Activated CD4-positive, alpha-beta memory T cell treated with anti-CD3 and anti-CD28 coated beads, Interleukin-2, amount 10 ng/mL, durations not matched to agents 7 days and 5 days (primary cell): ENCODE measurements at regions not wholly inside any gene's neighbourhood (a gene's known extent, or its start where the extent isn't known, plus 50 kb on each side); places are given as distances from the start of the nearest gene placed in this dataset.
A peak's percentile ranks its signal among the peaks of the same experiment; 100 is the strongest.
"Not testable (repeated sequence)": the region's sequence is repeated elsewhere in the genome, so short reads cannot be mapped to it uniquely, and the experiment has no call there.

Experiments used
- CTCF ChIA-PET: fragments of 350-600 bp; sonication (Branson Sonifier 250); formaldehyde crosslinking; loops from one replicate; lab custom pipeline; 2021; ENCODE audit warnings: antibody characterized with exemption, inconsistent platforms; lab: Charles Lee
- POLR2A ChIA-PET: fragments of 350-600 bp; sonication (Branson Sonifier 250); formaldehyde crosslinking; loops from one replicate; lab custom pipeline; 2021; ENCODE audit warnings: antibody characterized with exemption; lab: Charles Lee
- DNase-seq: peaks from one replicate; pipeline ENCODE4 v3.0.0-alpha.2; 2020
- H3K27ac Mint-ChIP-seq: one replicate; pipeline ENCODE4 v1.8.0; 2021; ENCODE audit warnings: mild to moderate bottlenecking, mixed read lengths
- H3K27me3 Mint-ChIP-seq: one replicate; pipeline ENCODE4 v1.8.0; 2021; ENCODE audit warnings: mixed read lengths
- H3K36me3 Mint-ChIP-seq: one replicate; pipeline ENCODE4 v1.8.0; 2021; ENCODE audit warnings: low read depth, mixed read lengths
- H3K4me1 Mint-ChIP-seq: one replicate; pipeline ENCODE4 v1.8.0; 2021; ENCODE audit warnings: mixed read lengths
- H3K4me3 Mint-ChIP-seq: one replicate; pipeline ENCODE4 v1.8.0; 2021; ENCODE audit warnings: mild to moderate bottlenecking, mixed read lengths
- H3K9me3 Mint-ChIP-seq: one replicate; pipeline ENCODE4 v1.8.0; 2021; ENCODE audit warnings: mixed read lengths

GRCh38 chr12:67056329-67056728 lies 212.8 kb upstream of the CAND1 start:
- no peak overlapping the region for H3K27ac Mint-ChIP-seq
- DNase-seq: no peak
- H3K27me3 Mint-ChIP-seq: peaks cover 3% of the 10 kb centered on the region
- H3K9me3 Mint-ChIP-seq: no peaks in the 10 kb centered on the region
- no peak overlapping the region for H3K4me3 Mint-ChIP-seq
- no peaks in the 10 kb centered on the region for H3K36me3 Mint-ChIP-seq
- ChIA-PET POLR2A (no interaction called here), CTCF (interaction anchor here (0.6 kb wide), 1 partner anchor 687 kb away, joined by 3 read pairs; no protein-coding TSS in a partner anchor)
- H3K4me1 Mint-ChIP-seq: no peaks in the 10 kb centered on the region

GRCh38 chr12:67057072-67057471 lies 212.1 kb upstream of the CAND1 start:
- Mint-ChIP-seq H3K9me3 (no peaks in the 10 kb centered on the region), H3K27ac (no peak overlapping the region), H3K36me3 (no peaks in the 10 kb centered on the region), H3K27me3 (peaks cover 6% of the 10 kb centered on the region), H3K4me3 (no peak overlapping the region), H3K4me1 (no peaks in the 10 kb centered on the region)
- POLR2A ChIA-PET: no interaction called here
- CTCF ChIA-PET: no interaction called here
- DNase-seq: no peak

GRCh38 chr12:67062193-67062592 lies 207.0 kb upstream of the CAND1 start:
- DNase-seq: no peak
- H3K27ac Mint-ChIP-seq: no peak overlapping the region
- no peak overlapping the region for H3K4me3 Mint-ChIP-seq
- H3K36me3 Mint-ChIP-seq: no peaks in the 10 kb centered on the region
- peaks cover 22% of the 10 kb centered on the region for H3K27me3 Mint-ChIP-seq
- H3K4me1 Mint-ChIP-seq: no peaks in the 10 kb centered on the region
- no peaks in the 10 kb centered on the region for H3K9me3 Mint-ChIP-seq
- ChIA-PET CTCF (no interaction called here), POLR2A (no interaction called here)

GRCh38 chr12:67067453-67068203 lies 201.5 kb upstream of the CAND1 start:
- Mint-ChIP-seq H3K4me1 (peaks cover 12% of the 10 kb centered on the region), H3K36me3 (no peaks in the 10 kb centered on the region), H3K4me3 (peak overlapping the region; percentile 68), H3K27me3 (peaks cover 51% of the 10 kb centered on the region), H3K27ac (no peak overlapping the region), H3K9me3 (no peaks in the 10 kb centered on the region)
- ChIA-PET CTCF (no interaction called here), POLR2A (no interaction called here)
- no peak for DNase-seq

- Mint-ChIP-seq H3K27me3 (peaks cover 51% of the 10 kb centered on the region), H3K9me3 (no peaks in the 10 kb centered on the region), H3K27ac (no peak overlapping the region), H3K4me3 (peak overlapping the region; percentile 68), H3K4me1 (peaks cover 12% of the 10 kb centered on the region), H3K36me3 (no peaks in the 10 kb centered on the region)
- ChIA-PET POLR2A (no interaction called here), CTCF (no interaction called here)
- DNase-seq: no peak
These were observed 200.9 kb upstream of the CAND1 start for GRCh38 chr12:67068204-67068731.

GRCh38 chr12:67068761-67069450 lies 200.3 kb upstream of the CAND1 start:
- Mint-ChIP-seq H3K4me3 (peak overlapping the region; percentile 78), H3K4me1 (peaks cover 12% of the 10 kb centered on the region), H3K27me3 (peaks cover 53% of the 10 kb centered on the region), H3K27ac (no peak overlapping the region), H3K36me3 (no peaks in the 10 kb centered on the region), H3K9me3 (no peaks in the 10 kb centered on the region)
- ChIA-PET POLR2A (no interaction called here), CTCF (no interaction called here)
- peak; percentile 28 for DNase-seq

- Mint-ChIP-seq H3K27ac (no peak overlapping the region), H3K4me1 (peaks cover 12% of the 10 kb centered on the region)
- POLR2A ChIA-PET: no interaction called here
These were observed 199.5 kb upstream of the CAND1 start for GRCh38 chr12:67069451-67070306.

GRCh38 chr12:67070307-67070600 lies 198.9 kb upstream of the CAND1 start:
- Mint-ChIP-seq H3K9me3 (no peaks in the 10 kb centered on the region), H3K4me3 (peak overlapping the region; percentile 71), H3K4me1 (peaks cover 12% of the 10 kb centered on the region), H3K36me3 (no peaks in the 10 kb centered on the region), H3K27me3 (peaks cover 56% of the 10 kb centered on the region), H3K27ac (no peak overlapping the region)
- CTCF ChIA-PET: interaction anchor here (1.0 kb wide), 1 partner anchor 32 kb away, joined by 3 read pairs; no protein-coding TSS in a partner anchor
- no peak for DNase-seq
- POLR2A ChIA-PET: no interaction called here

More at GRCh38 chr12:67069451-67070306, 199.5 kb upstream of the CAND1 start:
- peaks cover 52% of the 10 kb centered on the region for H3K27me3 Mint-ChIP-seq
- H3K4me3 Mint-ChIP-seq: peak overlapping the region; percentile 71
- CTCF ChIA-PET: interaction anchor here (1.0 kb wide), 1 partner anchor 31 kb away, joined by 3 read pairs; no protein-coding TSS in a partner anchor
- no peaks in the 10 kb centered on the region for H3K36me3 Mint-ChIP-seq
- no peaks in the 10 kb centered on the region for H3K9me3 Mint-ChIP-seq
- peak; percentile 35 for DNase-seq

GRCh38 chr12:67070604-67071003 lies 198.6 kb upstream of the CAND1 start:
- no peak overlapping the region for H3K27ac Mint-ChIP-seq
- POLR2A ChIA-PET: no interaction called here
- H3K27me3 Mint-ChIP-seq: peaks cover 57% of the 10 kb centered on the region
- no peak for DNase-seq
- no peaks in the 10 kb centered on the region for H3K9me3 Mint-ChIP-seq
- CTCF ChIA-PET: no interaction called here
- no peak overlapping the region for H3K4me3 Mint-ChIP-seq
- peaks cover 12% of the 10 kb centered on the region for H3K4me1 Mint-ChIP-seq
- H3K36me3 Mint-ChIP-seq: no peaks in the 10 kb centered on the region

GRCh38 chr12:67072281-67072680 lies 196.9 kb upstream of the CAND1 start:
- H3K36me3 Mint-ChIP-seq, H3K9me3 Mint-ChIP-seq, POLR2A ChIA-PET, H3K27ac Mint-ChIP-seq, CTCF ChIA-PET, DNase-seq, H3K4me3 Mint-ChIP-seq: not testable (repeated sequence)
- H3K4me1 Mint-ChIP-seq: peaks cover 12% of the 10 kb centered on the region
- peaks cover 55% of the 10 kb centered on the region for H3K27me3 Mint-ChIP-seq

GRCh38 chr12:67073336-67073735 lies 195.8 kb upstream of the CAND1 start:
- POLR2A ChIA-PET: no interaction called here
- Mint-ChIP-seq H3K9me3 (no peaks in the 10 kb centered on the region), H3K27me3 (peaks cover 44% of the 10 kb centered on the region), H3K4me1 (peaks cover 10% of the 10 kb centered on the region), H3K4me3 (no peak overlapping the region), H3K36me3 (no peaks in the 10 kb centered on the region), H3K27ac (no peak overlapping the region)
- DNase-seq: no peak
- CTCF ChIA-PET: no interaction called here

- H3K9me3 Mint-ChIP-seq: no peaks in the 10 kb centered on the region
- ChIA-PET CTCF (no interaction called here), POLR2A (no interaction called here)
- H3K4me3 Mint-ChIP-seq: no peak overlapping the region
- no peak overlapping the region for H3K27ac Mint-ChIP-seq
- no peak for DNase-seq
- H3K27me3 Mint-ChIP-seq: peaks cover 42% of the 10 kb centered on the region
- peaks cover 7% of the 10 kb centered on the region for H3K4me1 Mint-ChIP-seq
- no peaks in the 10 kb centered on the region for H3K36me3 Mint-ChIP-seq
These were observed 195.1 kb upstream of the CAND1 start for GRCh38 chr12:67074072-67074471.

GRCh38 chr12:67077617-67078016 lies 191.5 kb upstream of the CAND1 start:
- no peaks in the 10 kb centered on the region for H3K4me1 Mint-ChIP-seq
- no peak overlapping the region for H3K27ac Mint-ChIP-seq
- POLR2A ChIA-PET: no interaction called here
- no peaks in the 10 kb centered on the region for H3K9me3 Mint-ChIP-seq
- H3K36me3 Mint-ChIP-seq: no peaks in the 10 kb centered on the region
- no peak overlapping the region for H3K4me3 Mint-ChIP-seq
- peaks cover 34% of the 10 kb centered on the region for H3K27me3 Mint-ChIP-seq
- CTCF ChIA-PET: no interaction called here
- DNase-seq: no peak
